HL-60 (cell line): ENCODE measurements at regions not wholly inside any gene's neighbourhood (a gene's known extent, or its start where the extent isn't known, plus 50 kb on each side); places are given as distances from the start of the nearest gene placed in this dataset.

Experiments used
- CTCF ChIP-seq: IDR thresholded peaks from one replicate; pipeline ENCODE4 v1.5.1; 2011; ENCODE audit warnings: low read length, control low read depth, inconsistent platforms; ENCODE audit not compliant: insufficient read depth
- GABPA ChIP-seq: IDR thresholded peaks from 2 replicates; pipeline ENCODE4 v1.6.1; 2012; ENCODE audit warnings: low read depth
- POLR2AphosphoS5 ChIP-seq: IDR thresholded peaks from 2 replicates; pipeline ENCODE4 v1.6.1; 2012; ENCODE audit warnings: low read depth
- SPI1 ChIP-seq: IDR thresholded peaks from 2 replicates; pipeline ENCODE4 v1.6.1; 2012; ENCODE audit warnings: low read depth, mild to moderate bottlenecking, borderline replicate concordance
- TF ChIP-seq, protein P1 (sequence below): IDR thresholded peaks from 2 replicates; pipeline ENCODE4 v1.6.1; 2012; ENCODE audit warnings: low read depth; ENCODE audit not compliant: insufficient replicate concordance

DNA sequence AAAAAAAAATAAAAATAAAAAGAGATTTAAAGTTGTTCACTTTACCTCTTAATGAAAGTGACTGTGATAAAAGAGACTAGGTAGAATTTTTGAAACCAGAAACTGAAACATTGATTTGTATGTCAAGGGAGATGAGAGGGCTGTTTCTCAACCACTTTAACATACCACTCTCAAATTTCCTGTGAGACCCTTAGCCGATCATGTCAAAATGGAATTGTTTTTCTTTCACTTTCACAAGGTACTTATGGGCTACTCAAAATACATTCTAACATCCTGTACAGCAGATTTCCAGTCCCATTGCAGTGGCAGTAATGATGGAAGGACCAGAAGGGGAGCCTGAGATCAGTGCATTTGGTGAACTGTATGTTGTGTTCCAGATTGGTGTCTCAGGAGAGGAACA lies 261.2 kb downstream of the PPP1R3A start:
- TF ChIP-seq CTCF (no peak), SPI1 (no peak), GABPA (no peak), POLR2AphosphoS5 (no peak)
- TF ChIP-seq, protein P1, sequence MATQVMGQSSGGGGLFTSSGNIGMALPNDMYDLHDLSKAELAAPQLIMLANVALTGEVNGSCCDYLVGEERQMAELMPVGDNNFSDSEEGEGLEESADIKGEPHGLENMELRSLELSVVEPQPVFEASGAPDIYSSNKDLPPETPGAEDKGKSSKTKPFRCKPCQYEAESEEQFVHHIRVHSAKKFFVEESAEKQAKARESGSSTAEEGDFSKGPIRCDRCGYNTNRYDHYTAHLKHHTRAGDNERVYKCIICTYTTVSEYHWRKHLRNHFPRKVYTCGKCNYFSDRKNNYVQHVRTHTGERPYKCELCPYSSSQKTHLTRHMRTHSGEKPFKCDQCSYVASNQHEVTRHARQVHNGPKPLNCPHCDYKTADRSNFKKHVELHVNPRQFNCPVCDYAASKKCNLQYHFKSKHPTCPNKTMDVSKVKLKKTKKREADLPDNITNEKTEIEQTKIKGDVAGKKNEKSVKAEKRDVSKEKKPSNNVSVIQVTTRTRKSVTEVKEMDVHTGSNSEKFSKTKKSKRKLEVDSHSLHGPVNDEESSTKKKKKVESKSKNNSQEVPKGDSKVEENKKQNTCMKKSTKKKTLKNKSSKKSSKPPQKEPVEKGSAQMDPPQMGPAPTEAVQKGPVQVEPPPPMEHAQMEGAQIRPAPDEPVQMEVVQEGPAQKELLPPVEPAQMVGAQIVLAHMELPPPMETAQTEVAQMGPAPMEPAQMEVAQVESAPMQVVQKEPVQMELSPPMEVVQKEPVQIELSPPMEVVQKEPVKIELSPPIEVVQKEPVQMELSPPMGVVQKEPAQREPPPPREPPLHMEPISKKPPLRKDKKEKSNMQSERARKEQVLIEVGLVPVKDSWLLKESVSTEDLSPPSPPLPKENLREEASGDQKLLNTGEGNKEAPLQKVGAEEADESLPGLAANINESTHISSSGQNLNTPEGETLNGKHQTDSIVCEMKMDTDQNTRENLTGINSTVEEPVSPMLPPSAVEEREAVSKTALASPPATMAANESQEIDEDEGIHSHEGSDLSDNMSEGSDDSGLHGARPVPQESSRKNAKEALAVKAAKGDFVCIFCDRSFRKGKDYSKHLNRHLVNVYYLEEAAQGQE: no peak
